ENCODE measurements at regions not wholly inside any gene's neighbourhood (a gene's known extent, or its start where the extent isn't known, plus 50 kb on each side); places are given as distances from the start of the nearest gene placed in this dataset.
A peak's percentile ranks its signal among the peaks of the same experiment; 100 is the strongest.

DNA sequence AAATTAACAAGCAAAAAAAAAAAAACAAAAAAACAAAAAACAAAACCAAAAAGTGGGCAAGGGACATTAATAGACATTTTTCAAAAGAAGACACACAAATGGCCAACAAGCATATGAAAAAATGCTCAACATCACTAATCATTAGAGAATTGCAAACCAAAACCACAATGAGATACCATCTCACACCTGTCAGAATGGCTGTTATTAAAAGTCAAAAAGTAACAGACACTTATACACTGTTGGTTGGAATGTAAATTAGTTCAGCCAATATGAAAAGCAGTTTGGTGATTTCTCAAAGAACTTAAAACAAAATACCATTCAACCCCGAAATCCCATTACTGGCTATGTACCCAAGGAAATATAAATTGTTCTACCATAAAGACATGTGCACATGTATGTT lies 222.4 kb upstream of the CD96 start:
- TF ChIP-seq, protein P1, sequence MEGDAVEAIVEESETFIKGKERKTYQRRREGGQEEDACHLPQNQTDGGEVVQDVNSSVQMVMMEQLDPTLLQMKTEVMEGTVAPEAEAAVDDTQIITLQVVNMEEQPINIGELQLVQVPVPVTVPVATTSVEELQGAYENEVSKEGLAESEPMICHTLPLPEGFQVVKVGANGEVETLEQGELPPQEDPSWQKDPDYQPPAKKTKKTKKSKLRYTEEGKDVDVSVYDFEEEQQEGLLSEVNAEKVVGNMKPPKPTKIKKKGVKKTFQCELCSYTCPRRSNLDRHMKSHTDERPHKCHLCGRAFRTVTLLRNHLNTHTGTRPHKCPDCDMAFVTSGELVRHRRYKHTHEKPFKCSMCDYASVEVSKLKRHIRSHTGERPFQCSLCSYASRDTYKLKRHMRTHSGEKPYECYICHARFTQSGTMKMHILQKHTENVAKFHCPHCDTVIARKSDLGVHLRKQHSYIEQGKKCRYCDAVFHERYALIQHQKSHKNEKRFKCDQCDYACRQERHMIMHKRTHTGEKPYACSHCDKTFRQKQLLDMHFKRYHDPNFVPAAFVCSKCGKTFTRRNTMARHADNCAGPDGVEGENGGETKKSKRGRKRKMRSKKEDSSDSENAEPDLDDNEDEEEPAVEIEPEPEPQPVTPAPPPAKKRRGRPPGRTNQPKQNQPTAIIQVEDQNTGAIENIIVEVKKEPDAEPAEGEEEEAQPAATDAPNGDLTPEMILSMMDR (IDR thresholded peaks at IDR 0.05; ENCODE audit: low read depth, low read length): no peak
- no peak for DNase-seq (ENCODE audit: extremely low read depth, low read depth)

DNA sequence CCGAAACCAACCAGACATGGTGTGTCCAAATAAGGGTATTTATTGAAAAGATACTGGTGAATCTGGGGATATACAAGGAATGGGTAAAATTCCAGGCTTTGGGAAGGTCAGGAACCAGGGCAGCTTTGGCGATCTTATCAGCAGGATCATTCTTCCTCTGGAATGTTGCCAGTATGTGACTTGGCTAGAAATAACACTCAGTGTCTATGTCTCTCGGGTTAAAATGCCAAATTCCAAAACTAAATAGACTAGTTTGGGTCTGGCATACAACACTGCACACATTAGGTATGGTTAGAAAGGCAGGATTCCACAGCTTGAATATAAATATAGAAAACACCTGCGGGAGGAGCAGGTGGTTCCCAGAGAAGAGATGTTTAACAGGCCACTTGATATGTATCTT lies 220.2 kb upstream of the CD96 start:
- TF ChIP-seq, protein P1 (IDR thresholded peaks at IDR 0.05; ENCODE audit: low read depth, low read length): no peak
- DNase-seq (ENCODE audit: extremely low read depth, low read depth): no peak

DNA sequence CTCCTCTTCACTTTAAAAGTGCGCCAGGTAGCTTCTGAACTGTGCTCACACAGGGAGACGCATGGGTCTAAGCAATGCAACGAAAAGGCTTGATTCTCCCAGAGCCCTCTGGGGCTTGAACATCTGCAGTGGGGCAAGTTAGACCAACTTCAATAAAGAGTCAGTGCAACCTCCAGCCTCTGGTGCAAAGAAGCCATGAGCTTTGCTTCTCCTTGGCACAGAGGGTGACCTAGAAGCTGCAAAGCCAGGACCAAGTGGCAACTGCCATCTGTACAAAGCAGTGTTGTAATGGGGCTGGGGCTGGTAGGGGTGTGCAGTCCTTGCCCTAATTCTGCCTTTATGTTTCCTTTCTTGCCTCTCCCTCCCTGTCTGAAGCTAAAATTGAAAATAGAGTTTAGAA lies 219.0 kb upstream of the CD96 start:
- no peak for DNase-seq (ENCODE audit: extremely low read depth, low read depth)
- TF ChIP-seq, protein P1 (IDR thresholded peaks at IDR 0.05; ENCODE audit: low read depth, low read length): no peak

DNA sequence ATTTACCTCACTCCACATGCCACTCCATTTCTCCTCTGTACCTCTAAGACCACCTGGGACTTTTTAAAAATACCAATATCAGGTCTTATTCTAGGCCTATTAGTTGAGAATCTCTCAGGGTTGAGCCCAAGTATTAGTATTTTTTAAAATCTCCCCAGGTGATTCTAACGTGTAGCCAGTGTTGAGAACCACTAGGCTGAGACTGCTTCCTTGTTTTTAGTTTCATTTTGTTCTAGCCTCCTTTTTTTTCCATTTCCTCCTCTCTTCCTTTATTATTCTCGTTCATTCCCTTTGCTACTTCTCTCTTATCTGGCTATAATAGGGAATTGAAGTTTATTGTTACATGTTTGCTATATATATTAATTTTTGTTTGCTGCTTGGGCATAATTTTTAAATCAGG lies 217.8 kb upstream of the CD96 start:
- TF ChIP-seq, protein P1 (IDR thresholded peaks at IDR 0.05; ENCODE audit: low read depth, low read length): no peak
- DNase-seq (ENCODE audit: extremely low read depth, low read depth): no peak

DNA sequence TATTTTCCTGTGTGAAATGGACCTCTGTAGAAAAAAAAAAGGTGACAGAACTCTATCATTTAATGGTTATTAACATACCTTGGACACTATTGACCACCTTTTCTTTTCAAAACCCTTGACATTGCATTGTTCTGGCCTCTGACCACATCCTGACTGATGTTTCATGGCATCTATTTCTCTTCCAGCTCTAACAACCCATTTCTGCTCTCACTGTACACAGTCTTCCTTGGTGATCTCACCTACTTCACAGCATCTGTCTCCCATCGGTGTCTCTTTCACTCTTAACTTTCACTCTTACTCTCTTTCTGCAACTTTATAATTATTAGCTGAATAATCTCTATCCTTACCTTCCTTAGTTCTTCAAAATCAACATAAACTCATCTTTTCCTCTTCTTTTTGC lies 217.4 kb upstream of the CD96 start:
- no peak for DNase-seq (ENCODE audit: extremely low read depth, low read depth)
- TF ChIP-seq, protein P1 (IDR thresholded peaks at IDR 0.05; ENCODE audit: low read depth, low read length): no peak

DNA sequence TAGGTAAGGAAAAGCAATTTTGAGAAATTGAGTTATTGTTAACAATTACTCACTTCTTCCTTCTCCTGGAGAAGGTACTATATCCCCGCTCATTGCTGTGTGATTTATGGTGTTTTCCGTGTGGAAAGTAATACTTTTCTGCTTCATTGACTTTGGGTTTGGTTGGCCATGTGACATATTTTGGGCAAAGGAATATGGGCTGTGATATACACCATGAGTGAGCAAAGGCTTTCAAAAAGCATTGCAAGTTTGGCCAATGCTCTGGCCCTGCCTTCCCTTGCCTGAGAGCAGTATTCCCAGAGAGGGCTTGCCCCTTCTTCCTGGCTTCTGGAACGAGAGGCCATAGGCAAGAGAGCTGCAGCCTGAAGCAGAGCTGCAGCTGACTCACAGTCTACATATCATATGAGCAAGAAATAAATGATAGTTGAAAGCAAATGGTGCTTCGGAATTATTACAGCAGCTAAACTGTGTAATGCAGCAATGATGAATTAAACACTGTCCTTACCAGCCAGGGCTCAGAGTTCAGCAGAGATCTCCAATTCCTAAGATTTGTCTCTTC lies 216.8 kb upstream of the CD96 start:
- no peak for DNase-seq (ENCODE audit: extremely low read depth, low read depth)
- TF ChIP-seq, protein P1 (IDR thresholded peaks at IDR 0.05; ENCODE audit: low read depth, low read length): no peak

DNA sequence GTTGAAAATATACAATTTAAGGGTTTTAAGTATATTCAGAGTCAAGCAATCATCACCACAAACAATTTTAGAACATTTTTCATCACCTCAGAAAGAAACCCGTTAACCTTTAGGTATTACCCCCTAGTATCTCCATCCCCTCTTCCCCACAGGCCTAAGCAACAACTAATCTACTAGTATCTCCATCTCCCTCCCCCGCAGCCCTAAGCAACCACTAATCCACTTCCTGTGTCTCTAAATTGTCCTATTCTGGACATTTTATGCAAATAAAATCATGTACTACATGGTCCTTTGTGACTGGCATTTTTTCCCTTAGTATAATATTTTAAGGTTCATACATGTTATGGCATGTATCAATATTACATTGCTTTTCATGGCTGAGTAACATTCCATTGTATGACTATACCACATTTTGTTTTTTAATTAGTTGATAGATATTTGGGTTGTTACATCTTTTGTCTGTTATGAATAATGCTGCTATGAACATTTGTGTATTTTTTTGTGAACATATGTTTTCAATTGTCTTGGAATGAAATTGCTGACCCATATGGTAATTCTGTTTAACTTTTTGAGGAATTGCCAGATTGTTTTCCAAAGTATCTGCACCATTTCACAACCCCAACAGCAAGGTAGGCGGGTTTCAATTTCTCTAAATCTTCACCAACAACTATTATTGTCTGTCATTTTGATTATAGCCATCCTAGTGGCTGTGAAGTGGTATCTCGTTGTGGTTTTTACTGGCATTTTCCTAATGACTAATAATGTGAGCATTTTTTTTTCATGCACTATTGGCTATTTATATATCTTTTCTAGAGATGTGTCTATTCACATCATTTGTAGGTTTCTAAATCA lies 215.6 kb upstream of the CD96 start:
- TF ChIP-seq, protein P1 (IDR thresholded peaks at IDR 0.05; ENCODE audit: low read depth, low read length): no peak
- peak; percentile 79 for DNase-seq (ENCODE audit: extremely low read depth, low read depth)

Measured in AG09319 (cell line).